GM21723 (cell line): ENCODE measurements at regions not wholly inside any gene's neighbourhood (a gene's known extent, or its start where the extent isn't known, plus 50 kb on each side); places are given as distances from the start of the nearest gene placed in this dataset.

Source experiments
- ATAC-seq: cut with Tn5 transposase; IDR thresholded peaks from one replicate; pipeline ENCODE4 v1.9.1; 2021; ENCODE audit warnings: mild to moderate bottlenecking, moderate library complexity; ENCODE audit not compliant: unreplicated experiment

- ATAC-seq, result no peak
Observed at GRCh38 chr3:162103808-162104207, 607.2 kb downstream of the OTOL1 start.

DNA sequence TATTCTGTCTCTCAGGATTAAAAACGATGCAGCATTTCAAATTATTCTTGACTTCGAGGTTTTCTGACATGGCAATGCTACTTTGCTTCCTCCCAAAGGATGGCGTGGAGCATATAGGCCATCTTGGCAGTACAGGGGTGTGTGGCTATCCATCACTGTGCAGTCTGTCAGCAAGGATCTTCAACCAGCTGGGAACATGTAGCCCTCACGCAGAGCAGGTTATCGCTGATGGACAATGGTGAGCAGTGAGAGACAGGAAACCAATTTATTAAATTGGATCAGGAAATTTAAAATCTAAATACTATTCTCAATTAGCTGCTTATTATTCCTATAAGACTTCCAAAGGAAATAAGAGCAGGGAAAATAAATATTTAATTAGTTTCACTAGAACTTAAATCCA is 615.3 kb downstream of the OTOL1 start:
- ATAC-seq, result no peak

- no peak for ATAC-seq
Observed at GRCh38 chr3:162112719-162113118, 616.1 kb downstream of the OTOL1 start.

- ATAC-seq, result no peak
Observed at GRCh38 chr3:162117961-162118360, 621.4 kb downstream of the OTOL1 start.

GRCh38 chr3:162119651-162120050 is 623.0 kb downstream of the OTOL1 start:
- ATAC-seq, result no peak

- ATAC-seq, result no peak
Observed at GRCh38 chr3:162122405-162122804, 625.8 kb downstream of the OTOL1 start.

DNA sequence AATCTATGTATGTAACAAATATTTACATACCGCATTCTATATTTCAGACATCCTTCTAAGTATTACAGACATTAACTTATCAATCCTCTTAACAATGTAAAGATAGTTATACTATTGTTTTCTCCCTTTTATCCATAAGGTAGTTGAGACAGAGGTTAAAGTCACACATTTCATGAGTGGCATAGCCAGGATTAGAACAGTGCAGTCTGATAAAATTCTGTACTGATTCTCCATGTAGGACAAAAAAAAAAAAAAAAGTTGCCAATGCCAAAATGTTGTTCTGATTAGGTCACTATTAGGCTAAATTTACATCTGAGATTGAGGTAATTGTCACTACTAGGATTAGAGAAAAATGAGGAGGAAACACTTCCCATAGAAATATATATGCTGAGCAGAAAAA is 629.2 kb downstream of the OTOL1 start:
- no peak for ATAC-seq

DNA sequence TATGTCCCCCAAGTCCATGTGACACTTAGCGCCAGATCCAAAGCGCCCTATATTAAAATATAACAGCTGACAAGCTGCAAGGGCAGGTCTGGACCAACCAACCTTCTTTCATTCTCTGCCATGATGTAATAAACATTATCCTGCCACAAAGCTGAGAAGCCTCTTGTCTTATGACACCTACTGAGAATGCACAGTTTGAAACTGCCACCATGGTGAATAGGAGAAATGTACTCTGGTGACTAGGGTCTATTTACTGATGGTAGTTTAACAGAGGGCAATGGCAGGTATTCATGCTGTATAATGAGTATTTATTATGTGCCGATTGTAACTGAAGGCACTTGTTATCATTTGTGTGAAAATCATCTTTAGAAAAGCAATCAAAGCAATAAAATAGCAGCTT is 634.0 kb downstream of the OTOL1 start:
- no peak for ATAC-seq

DNA sequence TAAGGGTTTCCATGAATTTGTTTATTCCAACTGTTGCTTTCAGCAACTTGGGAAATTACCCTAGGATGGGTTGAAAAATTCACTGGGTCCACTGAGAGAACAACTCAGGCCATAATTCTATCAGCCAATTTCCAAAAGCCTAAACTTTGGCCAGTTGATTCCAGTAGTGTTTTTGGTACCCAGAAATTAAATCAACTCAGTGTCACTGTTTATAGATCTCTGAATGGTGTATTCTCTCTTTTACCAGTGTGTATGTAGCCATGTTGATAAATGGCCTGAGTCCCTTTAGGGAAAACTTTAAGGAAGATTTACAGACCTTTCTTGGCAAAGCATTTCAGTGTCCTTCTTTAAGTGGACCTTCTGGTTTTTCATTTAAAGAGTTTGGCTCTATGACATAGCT is 636.4 kb downstream of the OTOL1 start:
- no peak for ATAC-seq

GRCh38 chr3:162134571-162134970 is 638.0 kb downstream of the OTOL1 start:
- ATAC-seq, result no peak

GRCh38 chr3:162136136-162136535 is 639.5 kb downstream of the OTOL1 start:
- no peak for ATAC-seq

- ATAC-seq, result no peak
Observed at GRCh38 chr3:162138509-162138908, 641.9 kb downstream of the OTOL1 start.

DNA sequence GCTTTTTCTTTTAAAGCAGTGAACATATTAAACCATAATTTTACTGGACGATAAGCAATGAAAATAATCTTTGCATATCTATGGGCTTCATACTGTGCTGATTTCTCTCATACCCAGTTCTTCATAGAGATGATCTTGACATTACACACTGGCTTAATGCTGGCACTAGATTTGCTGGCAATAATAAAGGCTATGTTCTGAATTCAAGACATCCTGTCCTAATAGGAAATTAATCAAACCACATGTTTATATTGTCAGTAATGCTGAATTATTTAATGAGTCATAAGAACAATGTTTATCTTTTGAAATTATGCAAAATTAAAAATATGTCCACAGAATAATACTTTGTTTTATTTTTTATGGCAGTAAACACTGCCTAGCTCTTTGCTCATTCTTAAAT is 643.2 kb downstream of the OTOL1 start:
- ATAC-seq, result no peak

DNA sequence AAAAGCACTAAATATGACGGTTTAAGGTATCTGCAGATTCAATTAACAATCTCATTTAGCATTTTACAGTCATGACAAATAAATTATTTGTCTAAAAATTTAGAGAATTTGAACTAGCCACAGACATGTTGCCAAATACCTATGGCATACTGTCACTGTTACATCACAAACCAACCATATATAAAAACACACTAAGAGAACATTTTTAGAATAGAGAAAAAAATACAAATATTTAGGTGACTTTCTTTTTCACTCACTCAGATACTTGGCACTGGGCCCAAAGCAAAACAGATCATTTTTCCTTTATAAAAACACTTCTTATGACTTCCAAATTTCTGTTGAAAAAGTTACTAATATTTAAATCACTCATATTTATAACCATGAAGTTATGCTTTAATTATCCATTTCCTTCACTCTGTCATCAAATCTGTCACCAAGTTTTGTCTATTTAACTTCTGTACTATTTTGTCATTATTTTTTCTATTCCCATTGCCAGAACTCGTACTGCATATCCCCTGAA is 644.7 kb downstream of the OTOL1 start:
- ATAC-seq, result no peak

GRCh38 chr3:162142511-162142910 is 645.9 kb downstream of the OTOL1 start:
- no peak for ATAC-seq

DNA sequence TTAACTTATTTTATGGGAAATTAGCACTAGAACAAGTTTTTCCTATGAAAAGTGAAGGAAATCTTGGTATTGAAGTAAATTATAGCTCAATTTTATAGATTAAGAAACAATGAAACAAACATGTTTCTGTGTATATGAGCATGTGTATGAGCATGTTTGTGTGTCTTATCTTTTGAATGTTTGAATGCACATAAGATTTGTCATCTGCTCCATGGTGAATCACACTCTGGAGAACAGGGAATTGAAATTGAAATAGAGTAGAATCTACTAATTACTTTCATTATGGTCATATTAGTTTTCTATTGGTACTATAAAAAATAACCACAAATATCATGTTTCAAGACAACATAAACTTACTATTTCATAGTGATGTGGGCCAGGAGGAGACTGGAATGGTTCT is 646.6 kb downstream of the OTOL1 start:
- ATAC-seq, result no peak

- ATAC-seq, result no peak
Observed at GRCh38 chr3:162147996-162148395, 651.4 kb downstream of the OTOL1 start.

GRCh38 chr3:162150790-162151189 is 654.2 kb downstream of the OTOL1 start:
- no peak for ATAC-seq

- ATAC-seq, result no peak
Observed at GRCh38 chr3:162152636-162153035, 656.0 kb downstream of the OTOL1 start.

DNA sequence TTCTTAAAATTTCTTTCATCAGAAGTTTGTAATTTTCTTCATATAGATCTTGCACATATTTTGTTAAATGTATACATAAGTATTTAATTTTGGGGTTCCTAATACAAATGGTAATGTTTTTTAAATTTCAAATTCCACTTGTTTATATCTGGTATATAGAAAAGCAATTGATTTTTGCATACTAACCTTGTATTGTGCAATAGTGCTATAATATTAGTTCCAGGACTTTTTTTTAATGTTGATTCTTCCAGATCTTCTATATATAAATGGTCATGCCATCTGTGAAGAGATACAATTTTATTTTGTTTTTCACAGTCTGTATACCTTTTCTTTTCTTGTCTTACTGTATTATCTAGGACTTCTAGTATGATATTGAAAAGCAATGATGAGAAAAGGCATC is 665.0 kb downstream of the OTOL1 start:
- no peak for ATAC-seq

DNA sequence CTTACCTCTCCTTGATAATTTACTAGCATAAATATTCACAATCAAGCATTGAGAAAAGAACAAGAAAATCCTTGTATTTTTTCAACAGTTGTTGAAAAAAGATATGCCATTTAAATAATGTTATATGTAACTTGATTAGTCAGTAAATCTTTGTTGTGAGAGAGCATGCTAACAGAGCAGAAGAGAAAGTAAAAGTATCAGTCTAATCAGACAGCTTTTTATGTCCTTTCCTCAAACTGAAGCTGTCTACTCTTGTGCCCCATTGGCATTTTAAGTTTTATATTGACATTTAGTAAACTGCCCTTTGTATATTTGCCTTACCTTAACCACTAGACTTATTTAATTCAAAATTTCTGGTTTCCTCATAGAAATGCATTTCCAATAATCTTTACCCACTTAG is 668.7 kb downstream of the OTOL1 start:
- no peak for ATAC-seq

DNA sequence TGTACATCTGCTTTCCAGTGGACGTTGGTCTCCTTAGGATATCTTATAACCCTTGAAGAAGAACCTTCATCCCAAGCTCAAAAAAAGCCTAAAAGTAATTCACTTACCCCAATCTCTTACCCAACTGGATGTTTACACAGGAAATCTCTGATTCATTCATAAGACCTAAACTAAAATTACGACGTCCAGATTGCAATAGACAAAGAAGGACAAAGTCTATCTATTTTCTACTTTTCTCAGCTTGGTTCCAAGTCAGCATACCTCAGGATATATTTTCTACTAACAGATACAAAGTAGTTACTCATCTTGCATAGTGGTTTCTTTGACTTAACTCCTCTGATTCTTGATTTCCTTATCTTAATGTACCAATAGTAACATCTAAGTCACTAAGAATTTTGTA is 669.9 kb downstream of the OTOL1 start:
- no peak for ATAC-seq

- ATAC-seq, result no peak
Observed at GRCh38 chr3:162168715-162169114, 672.1 kb downstream of the OTOL1 start.

DNA sequence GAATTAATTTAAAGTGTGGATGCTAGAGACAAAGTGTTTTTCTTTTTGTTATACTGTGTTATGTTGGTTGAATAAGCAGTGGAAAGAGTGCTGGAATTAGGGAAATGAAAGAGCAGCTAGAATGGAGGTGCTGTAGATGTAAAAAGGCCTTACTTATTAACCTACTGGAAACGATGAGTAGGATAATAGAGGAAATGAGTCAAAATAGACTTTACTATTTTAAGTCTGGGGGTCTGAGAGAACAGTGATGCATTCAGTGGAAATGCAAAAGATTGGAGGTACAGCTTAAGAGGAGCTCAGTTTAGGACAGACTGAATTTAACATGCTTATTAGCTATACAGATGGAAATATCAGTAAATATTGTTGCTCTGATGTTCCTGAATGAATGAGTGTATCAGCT is 674.0 kb downstream of the OTOL1 start:
- no peak for ATAC-seq
